Progenitor cell of endocrine pancreas (in vitro differentiated cells): ENCODE measurements at regions not wholly inside any gene's neighbourhood (a gene's known extent, or its start where the extent isn't known, plus 50 kb on each side); places are given as distances from the start of the nearest gene placed in this dataset.

Experiments used
- DNase-seq: peaks from one replicate; pipeline ENCODE4 v3.0.0; 2021; ENCODE audit warnings: low spot score; ENCODE audit not compliant: unreplicated experiment
- H3K27ac Mint-ChIP-seq: 2 replicates; pipeline ENCODE4 v1.8.0; 2021; ENCODE audit warnings: mild to moderate bottlenecking, moderate library complexity, mixed read lengths
- H3K27me3 Mint-ChIP-seq: 2 replicates; pipeline ENCODE4 v1.8.0; 2021; ENCODE audit warnings: mixed read lengths
- H3K36me3 Mint-ChIP-seq: 2 replicates; pipeline ENCODE4 v1.8.0; 2022; ENCODE audit warnings: mixed read lengths; ENCODE audit not compliant: insufficient read depth
- H3K4me1 Mint-ChIP-seq: 2 replicates; pipeline ENCODE4 v1.8.0; 2021; ENCODE audit warnings: low read depth, mixed read lengths
- H3K4me3 Mint-ChIP-seq: 2 replicates; pipeline ENCODE4 v1.8.0; 2021; ENCODE audit warnings: low read depth, mild to moderate bottlenecking, moderate library complexity, mixed read lengths
- H3K9me3 Mint-ChIP-seq: 2 replicates; pipeline ENCODE4 v1.8.0; 2021; ENCODE audit warnings: low read depth, mixed read lengths
- TF ChIP-seq, protein P1 (sequence below): fragments of 200-600 bp; sonication (generic); IDR thresholded peaks from one replicate; pipeline ENCODE4 v1.5.0; 2021; ENCODE audit warnings: antibody characterized with exemption, mild to moderate bottlenecking; ENCODE audit not compliant: unreplicated experiment

DNA sequence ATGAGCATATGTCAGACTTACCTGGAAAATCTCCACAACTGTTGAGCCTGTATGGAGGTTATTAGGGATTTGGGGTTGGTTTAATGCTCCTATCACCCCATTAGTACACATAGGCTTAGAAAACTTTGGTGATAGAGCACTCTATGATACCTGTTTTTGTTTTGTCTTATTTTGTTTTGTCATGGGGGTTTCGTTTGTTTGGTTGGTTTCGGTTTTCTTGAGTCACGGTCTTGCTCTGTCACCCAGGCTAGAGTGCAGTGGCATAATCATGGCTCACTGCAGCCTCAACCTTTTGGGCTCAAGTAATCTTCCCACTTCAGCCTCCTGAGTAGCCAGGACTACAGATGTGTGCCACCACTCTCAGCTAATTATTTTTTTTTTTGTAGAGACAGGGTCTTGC lies 70.0 kb downstream of the MZT1 start:
- Mint-ChIP-seq H3K36me3 (no peaks in the 10 kb centered on the region), H3K4me1 (no peaks in the 10 kb centered on the region), H3K27ac (no peak overlapping the region), H3K9me3 (no peaks in the 10 kb centered on the region), H3K27me3 (no peaks in the 10 kb centered on the region), H3K4me3 (no peak overlapping the region)
- TF ChIP-seq, protein P1, sequence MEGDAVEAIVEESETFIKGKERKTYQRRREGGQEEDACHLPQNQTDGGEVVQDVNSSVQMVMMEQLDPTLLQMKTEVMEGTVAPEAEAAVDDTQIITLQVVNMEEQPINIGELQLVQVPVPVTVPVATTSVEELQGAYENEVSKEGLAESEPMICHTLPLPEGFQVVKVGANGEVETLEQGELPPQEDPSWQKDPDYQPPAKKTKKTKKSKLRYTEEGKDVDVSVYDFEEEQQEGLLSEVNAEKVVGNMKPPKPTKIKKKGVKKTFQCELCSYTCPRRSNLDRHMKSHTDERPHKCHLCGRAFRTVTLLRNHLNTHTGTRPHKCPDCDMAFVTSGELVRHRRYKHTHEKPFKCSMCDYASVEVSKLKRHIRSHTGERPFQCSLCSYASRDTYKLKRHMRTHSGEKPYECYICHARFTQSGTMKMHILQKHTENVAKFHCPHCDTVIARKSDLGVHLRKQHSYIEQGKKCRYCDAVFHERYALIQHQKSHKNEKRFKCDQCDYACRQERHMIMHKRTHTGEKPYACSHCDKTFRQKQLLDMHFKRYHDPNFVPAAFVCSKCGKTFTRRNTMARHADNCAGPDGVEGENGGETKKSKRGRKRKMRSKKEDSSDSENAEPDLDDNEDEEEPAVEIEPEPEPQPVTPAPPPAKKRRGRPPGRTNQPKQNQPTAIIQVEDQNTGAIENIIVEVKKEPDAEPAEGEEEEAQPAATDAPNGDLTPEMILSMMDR: no peak
- DNase-seq: no peak

DNA sequence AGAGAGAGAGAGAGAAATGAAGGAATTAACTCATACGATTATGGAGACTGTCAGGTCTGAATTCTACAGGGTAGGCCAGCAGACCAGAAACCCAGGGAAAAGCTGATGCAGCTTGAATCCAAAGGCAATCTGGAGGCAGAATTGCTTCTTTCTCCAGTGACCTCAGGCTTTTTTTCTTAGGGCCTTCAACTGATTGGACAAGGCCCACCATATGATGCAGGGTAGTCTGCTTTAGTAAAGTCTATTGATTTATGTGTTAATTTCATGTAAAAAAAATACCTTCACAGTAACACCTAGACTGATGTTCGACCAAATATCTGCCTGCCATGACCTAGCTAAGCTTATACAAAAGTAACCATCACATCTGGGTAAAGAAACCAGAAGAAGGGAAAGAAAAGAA lies 71.1 kb downstream of the MZT1 start:
- no peak for DNase-seq
- Mint-ChIP-seq H3K36me3 (no peaks in the 10 kb centered on the region), H3K9me3 (no peaks in the 10 kb centered on the region), H3K27me3 (no peaks in the 10 kb centered on the region), H3K4me3 (no peak overlapping the region), H3K27ac (no peak overlapping the region), H3K4me1 (no peaks in the 10 kb centered on the region)
- TF ChIP-seq, protein P1: no peak

DNA sequence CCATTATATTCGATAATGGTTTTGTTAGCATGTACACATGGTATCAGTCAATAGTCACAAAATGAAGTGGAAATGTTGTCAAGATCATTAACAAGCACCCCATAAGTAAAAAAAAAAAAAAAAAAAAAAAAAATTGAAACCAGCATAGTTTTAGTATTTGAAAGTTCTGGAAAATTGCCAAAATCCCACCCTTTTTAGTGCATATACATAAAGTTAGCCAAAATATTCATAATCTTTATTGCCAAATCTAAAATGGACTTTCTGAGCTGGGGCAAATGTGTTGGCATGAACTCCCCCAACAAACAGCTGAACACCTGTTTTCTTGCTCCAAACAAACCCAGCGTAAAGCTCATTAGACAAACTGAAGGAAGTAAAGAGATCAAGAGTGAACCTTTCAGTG lies 73.9 kb downstream of the MZT1 start:
- TF ChIP-seq, protein P1: no peak
- Mint-ChIP-seq H3K4me3 (no peak overlapping the region), H3K27ac (no peak overlapping the region), H3K4me1 (peaks cover 4% of the 10 kb centered on the region), H3K27me3 (no peaks in the 10 kb centered on the region), H3K9me3 (no peaks in the 10 kb centered on the region), H3K36me3 (no peaks in the 10 kb centered on the region)
- DNase-seq: no peak

DNA sequence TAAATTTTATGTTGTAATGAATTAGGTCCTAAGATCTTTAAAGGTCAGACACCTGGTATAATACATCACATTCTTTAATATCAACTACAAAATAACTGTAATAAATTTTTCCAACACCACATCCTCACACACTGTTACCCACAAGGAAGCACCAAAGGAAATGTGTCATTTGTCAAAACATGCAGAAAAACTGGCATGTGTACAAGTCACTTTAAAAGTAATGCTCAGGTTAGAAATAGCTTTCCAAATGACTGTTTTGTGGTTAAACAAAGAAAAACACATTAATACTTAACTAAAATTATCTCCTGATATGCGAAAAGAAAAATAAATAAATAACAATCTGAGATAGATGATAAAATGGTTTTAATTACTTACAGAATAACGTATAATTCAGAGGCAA lies 74.7 kb downstream of the MZT1 start:
- no peak for DNase-seq
- Mint-ChIP-seq H3K4me1 (peaks cover 4% of the 10 kb centered on the region), H3K9me3 (no peaks in the 10 kb centered on the region), H3K27me3 (no peaks in the 10 kb centered on the region), H3K27ac (no peak overlapping the region), H3K4me3 (no peak overlapping the region), H3K36me3 (no peaks in the 10 kb centered on the region)
- TF ChIP-seq, protein P1: no peak

DNA sequence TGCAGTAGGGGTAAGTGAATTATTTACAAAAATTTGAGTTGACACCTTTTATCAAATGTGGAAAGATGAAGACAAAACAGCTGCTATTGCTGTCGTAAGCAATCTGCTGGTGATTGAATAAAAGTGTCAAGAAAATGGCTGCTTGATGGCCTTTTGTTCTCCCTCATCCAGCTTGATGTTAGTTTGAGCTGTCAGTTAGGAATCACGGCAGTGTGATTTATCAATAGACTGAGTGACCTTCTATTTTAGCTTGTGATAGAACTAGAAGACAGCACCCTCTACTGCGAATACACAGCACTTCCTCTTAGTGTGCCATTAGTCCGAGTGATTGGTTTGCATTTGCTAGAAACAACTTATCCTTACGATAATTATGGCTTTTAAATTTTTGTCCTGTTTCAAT lies 76.3 kb downstream of the MZT1 start:
- no peak overlapping the region for H3K4me3 Mint-ChIP-seq
- H3K27ac Mint-ChIP-seq: no peak overlapping the region
- no peaks in the 10 kb centered on the region for H3K9me3 Mint-ChIP-seq
- no peaks in the 10 kb centered on the region for H3K36me3 Mint-ChIP-seq
- H3K27me3 Mint-ChIP-seq: no peaks in the 10 kb centered on the region
- TF ChIP-seq, protein P1: peak; percentile 59
- DNase-seq: no peak
- peaks cover 4% of the 10 kb centered on the region for H3K4me1 Mint-ChIP-seq
